8988T (cell line): ENCODE measurements at regions not wholly inside any gene's neighbourhood (a gene's known extent, or its start where the extent isn't known, plus 50 kb on each side); places are given as distances from the start of the nearest gene placed in this dataset.

Experiments used
- DNase-seq: peaks from one replicate; pipeline ENCODE4 v3.0.0; 2011

GRCh38 chr20:57090590-57091560, 175.6 kb downstream of the BMP7 start:
- DNase-seq = no peak

GRCh38 chr20:57091748-57092111, 174.7 kb downstream of the BMP7 start:
- DNase-seq = no peak

GRCh38 chr20:57092112-57092899, 174.1 kb downstream of the BMP7 start:
- peak; percentile 90 for DNase-seq

GRCh38 chr20:57092900-57093530, 173.4 kb downstream of the BMP7 start:
- DNase-seq = no peak

GRCh38 chr20:57093766-57094165, 172.7 kb downstream of the BMP7 start:
- no peak for DNase-seq

- DNase-seq = no peak
Observed at GRCh38 chr20:57094252-57094891, 172.1 kb downstream of the BMP7 start.

GRCh38 chr20:57094991-57095390, 171.4 kb downstream of the BMP7 start:
- no peak for DNase-seq

- DNase-seq = no peak
Observed at GRCh38 chr20:57095426-57095825, 171.0 kb downstream of the BMP7 start.

GRCh38 chr20:57097245-57097915, 169.1 kb downstream of the BMP7 start:
- DNase-seq = no peak

- no peak for DNase-seq
Observed at GRCh38 chr20:57102160-57102559, 164.3 kb downstream of the BMP7 start.

GRCh38 chr20:57102566-57102965, 163.9 kb downstream of the BMP7 start:
- DNase-seq = no peak

- no peak for DNase-seq
Observed at GRCh38 chr20:57103146-57103800, 163.2 kb downstream of the BMP7 start.

- no peak for DNase-seq
Observed at GRCh38 chr20:57104113-57104512, 162.3 kb downstream of the BMP7 start.

GRCh38 chr20:57104651-57105204, 161.7 kb downstream of the BMP7 start:
- no peak for DNase-seq

- no peak for DNase-seq
Observed at GRCh38 chr20:57106030-57106682, 160.3 kb downstream of the BMP7 start.

- no peak for DNase-seq
Observed at GRCh38 chr20:57106692-57107091, 159.7 kb downstream of the BMP7 start.

- DNase-seq = no peak
Observed at GRCh38 chr20:57107208-57107607, 159.2 kb downstream of the BMP7 start.

GRCh38 chr20:57108218-57108617, 158.2 kb downstream of the BMP7 start:
- DNase-seq = no peak

GRCh38 chr20:57108742-57109570, 157.5 kb downstream of the BMP7 start:
- DNase-seq = no peak

- DNase-seq = no peak
Observed at GRCh38 chr20:57109571-57109953, 156.9 kb downstream of the BMP7 start.
